Fibroblast of the aortic adventitia (primary cell): ENCODE measurements at regions not wholly inside any gene's neighbourhood (a gene's known extent, or its start where the extent isn't known, plus 50 kb on each side); places are given as distances from the start of the nearest gene placed in this dataset.
"Not testable (repeated sequence)": the region's sequence is repeated elsewhere in the genome, so short reads cannot be mapped to it uniquely, and the experiment has no call there.

ENCODE experiments used
- DNase-seq: peaks from one replicate; pipeline ENCODE4 v3.0.0-alpha.2; 2010; ENCODE audit warnings: low read depth
- H3K4me3 ChIP-seq: 2 replicates; pipeline ENCODE4 v1.5.1; 2011; ENCODE audit warnings: low read depth, mild to moderate bottlenecking, control low read depth, low read length, moderate library complexity
- TF ChIP-seq, protein P1 (sequence below): IDR thresholded peaks from 2 replicates; pipeline ENCODE4 v1.5.1; 2011; ENCODE audit warnings: mild to moderate bottlenecking, low read length, control low read depth, inconsistent platforms; ENCODE audit not compliant: insufficient read depth

DNA sequence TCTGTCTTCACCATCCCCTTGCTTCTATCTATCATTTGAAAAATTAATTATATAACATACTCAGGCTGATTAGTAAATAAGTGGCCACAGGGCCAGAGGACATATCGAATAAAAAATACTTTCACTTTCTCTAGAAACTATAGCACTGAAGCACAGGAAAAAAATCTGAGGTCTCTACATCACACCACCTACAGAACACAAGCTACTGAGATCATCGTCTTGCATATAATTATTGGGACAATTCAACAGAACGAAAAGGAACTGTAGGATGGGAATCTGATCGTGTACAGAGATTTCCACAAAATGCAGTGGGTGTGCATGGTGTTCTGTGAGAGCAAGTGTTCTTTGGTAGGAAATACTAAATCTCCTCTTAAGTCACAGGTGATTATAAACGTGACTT is 289.6 kb upstream of the ERCC4 start:
- no peak overlapping the region for H3K4me3 ChIP-seq
- TF ChIP-seq, protein P1, sequence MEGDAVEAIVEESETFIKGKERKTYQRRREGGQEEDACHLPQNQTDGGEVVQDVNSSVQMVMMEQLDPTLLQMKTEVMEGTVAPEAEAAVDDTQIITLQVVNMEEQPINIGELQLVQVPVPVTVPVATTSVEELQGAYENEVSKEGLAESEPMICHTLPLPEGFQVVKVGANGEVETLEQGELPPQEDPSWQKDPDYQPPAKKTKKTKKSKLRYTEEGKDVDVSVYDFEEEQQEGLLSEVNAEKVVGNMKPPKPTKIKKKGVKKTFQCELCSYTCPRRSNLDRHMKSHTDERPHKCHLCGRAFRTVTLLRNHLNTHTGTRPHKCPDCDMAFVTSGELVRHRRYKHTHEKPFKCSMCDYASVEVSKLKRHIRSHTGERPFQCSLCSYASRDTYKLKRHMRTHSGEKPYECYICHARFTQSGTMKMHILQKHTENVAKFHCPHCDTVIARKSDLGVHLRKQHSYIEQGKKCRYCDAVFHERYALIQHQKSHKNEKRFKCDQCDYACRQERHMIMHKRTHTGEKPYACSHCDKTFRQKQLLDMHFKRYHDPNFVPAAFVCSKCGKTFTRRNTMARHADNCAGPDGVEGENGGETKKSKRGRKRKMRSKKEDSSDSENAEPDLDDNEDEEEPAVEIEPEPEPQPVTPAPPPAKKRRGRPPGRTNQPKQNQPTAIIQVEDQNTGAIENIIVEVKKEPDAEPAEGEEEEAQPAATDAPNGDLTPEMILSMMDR = no peak
- no peak for DNase-seq

- DNase-seq = no peak
- no peak overlapping the region for H3K4me3 ChIP-seq
- TF ChIP-seq, protein P1 = no peak
Measured at GRCh38 chr16:13631213-13631767, 288.7 kb upstream of the ERCC4 start.

GRCh38 chr16:13631916-13632315 is 288.0 kb upstream of the ERCC4 start:
- H3K4me3 ChIP-seq = no peak overlapping the region
- TF ChIP-seq, protein P1 = no peak

GRCh38 chr16:13632504-13632903 is 287.4 kb upstream of the ERCC4 start:
- H3K4me3 ChIP-seq, DNase-seq: not testable (repeated sequence)

More at GRCh38 chr16:13631916-13632315, 288.0 kb upstream of the ERCC4 start:
- no peak for DNase-seq

- DNase-seq = no peak
- TF ChIP-seq, protein P1 = no peak
- H3K4me3 ChIP-seq = no peak overlapping the region
Measured at GRCh38 chr16:13633391-13633861, 286.5 kb upstream of the ERCC4 start.

DNA sequence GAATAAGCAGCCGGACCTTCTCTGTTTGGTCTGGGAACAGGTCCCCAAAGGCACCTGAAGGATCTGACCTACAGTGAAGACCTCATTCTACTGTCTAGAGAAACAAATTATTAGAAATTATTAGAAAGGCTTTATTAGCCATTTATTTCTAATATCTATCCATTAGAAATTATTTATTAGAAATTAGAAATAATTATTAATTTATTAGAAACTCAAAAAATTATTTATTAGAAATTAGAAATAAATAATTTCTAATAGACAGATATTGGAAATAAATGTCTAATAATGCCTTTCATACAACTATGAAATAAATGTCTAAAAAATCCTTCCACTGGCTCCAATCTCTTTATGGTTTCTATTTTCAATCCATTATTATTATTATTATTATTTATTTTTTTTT is 285.7 kb upstream of the ERCC4 start:
- H3K4me3 ChIP-seq = no peak overlapping the region
- TF ChIP-seq, protein P1 = no peak
- DNase-seq = no peak

DNA sequence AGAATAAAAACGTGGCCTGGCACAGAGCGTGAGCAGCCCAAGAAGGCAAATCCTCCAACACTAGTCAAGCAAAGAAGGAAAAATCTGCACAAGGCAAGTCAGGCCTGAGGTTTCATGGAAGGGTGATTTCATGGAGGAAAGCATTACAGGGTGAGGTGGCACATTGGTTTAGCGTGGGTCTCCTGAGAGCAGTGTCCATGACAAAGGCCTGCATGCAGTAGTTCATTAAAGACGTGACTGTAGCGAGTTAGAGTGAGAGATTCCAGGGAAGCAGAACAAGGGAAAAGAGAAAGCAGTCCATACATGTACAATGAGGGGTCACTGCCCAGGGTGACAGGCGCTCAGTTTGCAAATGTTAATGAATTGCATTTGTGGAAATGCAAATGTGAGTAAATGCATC is 285.0 kb upstream of the ERCC4 start:
- no peak for DNase-seq
- no peak overlapping the region for H3K4me3 ChIP-seq
- TF ChIP-seq, protein P1 = no peak
